Fibroblast of skin of left quadriceps (primary cell): ENCODE measurements at regions not wholly inside any gene's neighbourhood (a gene's known extent, or its start where the extent isn't known, plus 50 kb on each side); places are given as distances from the start of the nearest gene placed in this dataset.

Experiments used
- DNase-seq, 2 experiments: peaks; one replicate each; pipeline ENCODE4 v3.0.0-alpha.2; 2013; ENCODE audit warnings: low read depth in 2 of 2

DNA sequence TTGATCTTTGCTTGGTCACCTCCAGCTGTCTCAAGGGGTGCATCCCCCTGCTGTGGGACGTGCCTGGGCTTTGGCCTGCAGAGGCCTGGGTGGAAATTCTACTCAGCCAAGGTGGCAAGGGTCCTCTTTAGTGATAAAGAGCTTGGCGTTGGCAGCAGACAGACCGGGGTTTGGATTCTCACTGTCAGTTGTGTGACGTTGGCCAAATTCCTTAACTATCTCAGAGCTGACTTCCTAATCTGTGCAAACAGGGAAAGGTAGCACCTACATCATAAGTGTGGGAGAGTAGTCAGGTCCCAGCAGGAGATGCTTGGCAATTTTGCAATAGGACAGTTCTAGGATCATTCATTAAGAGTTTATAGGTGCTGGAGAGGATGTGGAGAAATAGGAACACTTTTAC, 154.3 kb upstream of the GSC start:
- DNase-seq = no peak

- DNase-seq = no peak
These were observed 153.9 kb upstream of the GSC start for GRCh38 chr14:94923786-94924185.

GRCh38 chr14:94922595-94923239, 152.8 kb upstream of the GSC start:
- no peak for DNase-seq

DNA sequence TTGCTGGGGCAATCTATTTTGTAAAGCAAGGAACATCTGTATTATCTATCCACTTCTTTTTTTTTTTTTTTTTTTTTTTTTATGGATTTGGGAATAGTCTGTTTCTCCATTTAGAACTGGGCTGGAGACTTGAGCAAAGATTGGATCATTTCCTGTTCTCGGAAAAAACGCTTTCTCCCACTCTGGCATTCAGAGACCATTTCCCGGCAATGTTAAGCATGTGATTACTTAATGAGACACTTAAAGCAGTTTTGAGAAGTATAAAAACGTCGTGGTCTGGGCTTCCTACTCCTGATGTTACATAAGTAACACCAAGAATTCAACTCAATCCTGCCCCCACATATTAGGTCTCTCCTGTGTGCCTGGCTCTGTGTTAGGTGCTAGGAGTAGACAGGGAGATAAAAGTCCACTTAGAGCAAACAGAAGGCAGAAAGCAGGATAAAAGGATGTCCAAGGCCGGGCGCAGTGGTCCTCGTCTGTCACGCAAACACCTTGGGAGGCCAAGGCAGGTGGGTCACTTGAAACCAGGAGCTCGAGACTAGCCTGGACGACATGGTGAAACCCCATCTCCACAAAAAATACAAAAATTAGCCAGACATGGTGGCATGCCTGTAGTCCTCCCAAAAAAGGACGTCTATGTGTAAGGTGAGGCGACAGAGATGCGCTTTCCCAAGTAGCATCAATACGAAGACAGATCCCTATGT, 152.1 kb upstream of the GSC start:
- no peak for DNase-seq

- no peak for DNase-seq
These were observed 151.5 kb upstream of the GSC start for GRCh38 chr14:94921456-94921855.

- no peak for DNase-seq
These were observed 150.0 kb upstream of the GSC start for GRCh38 chr14:94919896-94920295.

GRCh38 chr14:94918896-94919295, 149.0 kb upstream of the GSC start:
- DNase-seq = no peak

DNA sequence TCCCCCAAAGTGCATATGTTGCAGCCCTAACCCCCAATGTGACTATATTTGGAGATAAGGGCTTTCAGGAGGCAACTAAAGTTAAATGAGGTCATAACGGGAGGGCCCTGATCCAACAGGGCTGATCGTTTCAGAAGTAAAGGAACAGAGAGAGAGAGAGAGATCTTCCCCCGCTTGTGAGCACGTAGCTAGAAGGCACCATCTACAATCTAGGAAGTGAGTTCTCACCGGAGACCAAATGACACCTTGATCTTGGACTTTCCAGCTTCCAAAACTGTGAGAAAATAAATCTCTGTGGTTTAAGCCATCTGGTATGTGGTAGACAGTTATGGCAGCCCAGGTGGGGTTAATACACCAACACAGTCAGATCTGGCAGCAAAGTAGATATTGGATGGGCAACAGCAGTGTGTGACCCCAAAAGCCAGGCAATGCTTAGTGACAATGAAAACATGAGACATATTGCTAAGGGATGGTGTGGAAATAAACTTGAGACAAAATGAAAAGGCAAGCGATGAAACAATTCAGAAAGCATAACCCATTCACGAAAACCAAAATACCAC, 147.2 kb upstream of the GSC start:
- DNase-seq = no peak

GRCh38 chr14:94914191-94914590, 144.3 kb upstream of the GSC start:
- DNase-seq = no peak

GRCh38 chr14:94907626-94908261, 137.8 kb upstream of the GSC start:
- no peak for DNase-seq

DNA sequence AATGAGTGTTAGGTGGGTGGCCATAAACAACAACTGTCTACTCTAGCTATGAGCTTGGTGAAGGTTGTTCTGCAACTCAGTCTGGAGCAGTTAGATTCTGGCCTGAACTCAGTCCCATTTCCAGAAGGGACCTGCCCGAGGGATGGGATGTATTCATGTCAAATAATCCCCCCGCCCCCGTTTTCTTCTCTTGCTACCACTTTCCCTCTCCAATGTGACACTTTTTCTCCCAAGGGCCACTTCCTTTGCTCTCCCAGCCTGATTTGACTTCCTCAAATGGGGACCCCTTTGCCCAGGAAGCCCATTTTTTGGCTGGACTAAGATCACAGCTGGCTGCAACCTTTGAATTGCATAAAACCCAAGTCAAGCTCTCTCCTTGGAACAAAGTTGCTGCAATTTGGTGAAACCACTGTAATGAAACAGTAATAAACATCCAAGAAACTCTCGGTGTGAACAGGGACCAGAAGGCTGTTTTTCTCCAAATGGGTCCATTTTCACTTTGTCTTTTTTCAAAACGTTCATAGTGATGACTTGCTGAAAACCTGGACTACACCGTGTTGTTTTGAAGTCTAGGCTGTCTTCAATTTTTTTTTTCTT, 137.2 kb upstream of the GSC start:
- DNase-seq = no peak

GRCh38 chr14:94906577-94906976, 136.7 kb upstream of the GSC start:
- DNase-seq = no peak

GRCh38 chr14:94904636-94905035, 134.7 kb upstream of the GSC start:
- peak; percentile 34 to 35 for DNase-seq

DNA sequence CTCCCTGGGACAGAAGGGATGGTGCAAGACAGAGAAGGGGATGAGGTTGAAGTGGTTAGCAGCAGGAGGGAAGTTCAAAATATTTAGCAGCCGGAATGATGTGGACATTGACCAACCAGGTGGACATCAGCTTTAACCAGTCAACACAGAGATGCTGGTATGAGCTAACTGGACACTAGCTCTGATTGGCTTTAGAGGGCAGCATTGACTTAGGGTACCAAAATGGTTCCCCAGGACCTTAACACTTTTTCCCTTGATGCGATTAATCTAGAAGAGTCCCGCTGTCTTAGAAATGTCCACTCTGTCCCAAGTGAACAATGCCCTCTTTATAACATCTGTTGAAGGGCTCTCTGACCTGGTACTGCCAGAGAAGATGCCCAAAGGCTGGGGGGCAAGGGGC, 134.0 kb upstream of the GSC start:
- no peak for DNase-seq

- DNase-seq = no peak
These were observed 133.4 kb upstream of the GSC start for GRCh38 chr14:94903338-94903737.

DNA sequence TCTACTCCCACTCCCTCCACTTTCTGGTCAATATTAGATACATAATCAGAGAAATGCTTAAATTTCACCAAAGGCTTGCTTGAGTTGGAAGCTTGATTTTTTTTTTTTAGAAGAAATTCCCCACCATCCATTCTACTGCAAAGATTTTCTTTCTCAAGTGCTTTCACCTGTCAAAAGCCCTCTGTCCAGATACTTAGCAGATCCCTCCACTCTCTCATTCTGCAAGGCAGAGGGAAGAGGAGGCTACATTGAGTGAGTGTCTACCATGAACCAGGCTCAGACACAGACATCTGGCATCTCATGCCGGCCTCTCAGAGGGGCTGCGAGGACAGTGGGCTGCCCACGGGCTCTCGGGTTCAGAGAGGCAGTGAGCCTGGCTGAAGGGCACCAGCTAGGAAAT, 127.6 kb upstream of the GSC start:
- no peak for DNase-seq

DNA sequence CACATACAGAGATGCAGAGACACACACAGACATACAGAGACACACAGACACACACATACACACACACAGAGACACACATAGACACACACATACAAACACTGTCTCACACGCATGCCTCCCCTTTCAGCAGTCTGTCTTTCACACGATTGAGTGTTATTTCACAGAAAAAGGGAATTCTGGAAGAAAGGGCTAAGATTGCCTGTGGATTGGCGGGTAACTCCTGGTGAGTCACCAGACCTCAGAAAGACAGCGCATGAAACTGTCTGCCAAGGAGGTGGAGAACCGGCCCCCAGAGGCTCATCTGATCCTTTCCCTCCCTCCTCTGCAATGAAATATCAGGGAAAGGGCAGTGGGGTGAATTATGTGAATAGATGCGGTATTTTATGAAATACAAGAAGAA, 127.2 kb upstream of the GSC start:
- peak; percentile 37 to 44 for DNase-seq

DNA sequence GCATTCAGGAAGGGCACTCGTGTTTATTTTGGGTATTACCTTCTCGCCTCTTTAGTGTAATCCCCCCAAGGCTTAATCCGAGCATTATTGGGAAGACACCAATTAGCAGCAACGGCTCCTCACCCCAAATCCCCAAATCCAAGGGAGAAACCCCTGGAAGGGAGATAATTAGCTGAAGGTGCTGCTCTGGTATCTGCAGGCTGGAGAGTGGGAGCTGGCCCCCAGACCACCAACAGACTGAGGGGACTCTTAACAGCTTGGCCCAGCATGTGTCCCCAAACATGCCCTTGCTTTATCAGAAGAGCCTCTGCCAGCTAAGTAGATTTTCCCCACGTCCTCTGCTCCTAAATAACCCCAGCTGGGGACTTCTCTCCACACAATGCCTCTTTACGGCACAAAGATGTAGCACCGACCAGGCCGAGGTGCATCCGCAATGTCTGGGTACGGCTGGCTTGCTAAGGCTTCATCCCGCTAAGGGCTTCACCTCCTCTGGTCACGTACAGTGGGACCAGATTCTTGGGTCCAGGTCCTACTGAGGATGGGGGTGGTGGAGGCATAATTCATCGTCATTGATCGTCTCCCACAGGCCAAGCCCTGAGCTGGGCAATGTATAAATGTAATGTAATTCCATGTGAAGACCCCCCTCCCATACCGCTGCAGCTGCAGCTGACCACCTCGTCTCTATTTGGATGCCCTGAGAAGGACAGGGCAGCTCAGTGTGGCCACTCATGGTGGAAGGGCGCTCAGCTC, 123.7 kb upstream of the GSC start:
- no peak for DNase-seq

GRCh38 chr14:94890785-94891184, 120.9 kb upstream of the GSC start:
- no peak for DNase-seq

DNA sequence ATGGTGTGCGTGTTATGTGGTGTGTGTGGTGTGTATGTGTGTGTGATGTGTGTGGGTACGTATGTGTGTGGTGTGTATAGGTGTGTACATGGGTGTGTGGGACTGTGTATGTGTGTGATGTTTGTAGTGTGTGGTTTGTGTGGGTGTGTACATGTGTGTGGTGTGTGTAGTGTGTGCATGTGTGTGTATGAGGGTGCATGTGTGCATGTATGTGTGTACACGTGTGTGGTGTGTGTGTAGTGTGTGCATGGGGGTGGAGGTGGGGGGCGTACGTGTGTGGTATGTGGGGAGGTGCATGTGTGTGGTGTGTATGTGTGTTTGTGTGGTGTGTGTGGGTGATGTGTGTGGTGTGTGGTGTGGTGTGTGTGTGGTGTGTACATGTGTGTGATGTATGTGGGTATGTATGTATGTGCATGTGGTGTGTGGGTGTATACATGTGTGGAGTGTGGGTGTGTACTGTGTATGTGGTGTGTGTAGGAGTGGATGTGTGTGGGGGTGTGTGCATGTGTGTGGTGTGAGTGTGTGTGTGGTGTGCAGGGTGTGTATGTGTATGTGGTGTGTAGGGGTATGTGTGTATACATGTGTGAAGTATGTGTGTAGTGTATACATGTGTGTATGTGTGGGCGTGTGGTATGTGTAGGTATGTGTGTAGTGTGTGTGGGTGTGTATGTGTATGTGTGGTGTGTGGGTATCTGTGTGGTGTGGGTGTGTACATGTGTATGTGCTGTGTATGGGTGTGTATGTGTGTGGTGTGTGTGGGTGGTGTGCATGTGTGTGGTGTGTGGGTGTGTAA, 119.8 kb upstream of the GSC start:
- no peak for DNase-seq

GRCh38 chr14:94888121-94888520, 118.2 kb upstream of the GSC start:
- no peak for DNase-seq
